Left lobe of liver (tissue), 2 donors: ENCODE measurements at regions not wholly inside any gene's neighbourhood (a gene's known extent, or its start where the extent isn't known, plus 50 kb on each side); places are given as distances from the start of the nearest gene placed in this dataset.

Source experiments
- ATAC-seq: fragments of 200-7000 bp; cut with Tn5 transposase; one replicate; pipeline ENCODE4 v1.9.1; 2020; ENCODE audit warnings: mild to moderate bottlenecking, moderate library complexity
- DNase-seq: peaks from one replicate; pipeline ENCODE4 v3.0.0-alpha.2; 2020; ENCODE audit warnings: low spot score
- donor health status: DM: no; HTN: no; CAD: no; lungs with moderate emphysema.
- donor health status: DM: no; HTN: yes; CAD: no.

DNA sequence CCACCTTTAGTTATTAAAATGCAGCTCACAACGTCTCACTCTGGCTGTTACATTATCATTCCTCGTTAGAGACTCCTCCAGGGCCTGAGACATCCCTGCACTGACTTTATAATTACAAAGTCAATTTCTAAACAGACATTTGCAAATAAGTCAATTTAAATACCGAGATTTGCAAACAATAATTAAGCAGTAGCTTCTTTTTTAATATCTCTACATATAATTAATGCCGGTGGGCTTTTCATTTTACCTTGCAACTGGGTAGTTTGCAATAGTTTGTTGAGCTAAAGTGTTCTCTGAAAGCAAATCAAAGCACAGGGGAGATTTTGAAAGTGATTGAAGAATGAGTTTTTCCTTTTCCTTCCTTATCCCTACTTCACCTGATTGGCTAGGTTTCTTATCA is 154.4 kb downstream of the TLR4 start:
- ATAC-seq (no peak), DNase-seq (no peak)

DNA sequence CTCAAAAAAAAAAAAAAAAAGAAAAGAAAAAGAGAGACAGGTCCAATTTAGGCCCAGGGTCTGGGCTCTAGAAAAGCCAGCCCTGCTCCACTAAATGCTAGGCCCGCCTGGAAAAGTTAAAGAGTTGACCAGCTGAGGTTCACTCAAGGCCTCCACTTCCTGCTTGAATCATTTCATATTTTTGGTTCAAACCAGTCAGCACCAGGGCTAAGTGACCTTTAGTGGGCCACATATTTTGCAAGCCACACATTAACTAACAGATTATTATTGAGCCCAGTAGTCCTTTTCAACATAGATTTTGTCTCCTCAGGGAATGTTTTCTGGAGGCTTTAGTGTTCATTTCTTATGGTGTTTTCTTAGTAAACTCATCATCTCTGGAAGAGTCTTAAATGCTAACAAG is 156.6 kb downstream of the TLR4 start:
- DNase-seq (no peak), ATAC-seq (no peak)

DNA sequence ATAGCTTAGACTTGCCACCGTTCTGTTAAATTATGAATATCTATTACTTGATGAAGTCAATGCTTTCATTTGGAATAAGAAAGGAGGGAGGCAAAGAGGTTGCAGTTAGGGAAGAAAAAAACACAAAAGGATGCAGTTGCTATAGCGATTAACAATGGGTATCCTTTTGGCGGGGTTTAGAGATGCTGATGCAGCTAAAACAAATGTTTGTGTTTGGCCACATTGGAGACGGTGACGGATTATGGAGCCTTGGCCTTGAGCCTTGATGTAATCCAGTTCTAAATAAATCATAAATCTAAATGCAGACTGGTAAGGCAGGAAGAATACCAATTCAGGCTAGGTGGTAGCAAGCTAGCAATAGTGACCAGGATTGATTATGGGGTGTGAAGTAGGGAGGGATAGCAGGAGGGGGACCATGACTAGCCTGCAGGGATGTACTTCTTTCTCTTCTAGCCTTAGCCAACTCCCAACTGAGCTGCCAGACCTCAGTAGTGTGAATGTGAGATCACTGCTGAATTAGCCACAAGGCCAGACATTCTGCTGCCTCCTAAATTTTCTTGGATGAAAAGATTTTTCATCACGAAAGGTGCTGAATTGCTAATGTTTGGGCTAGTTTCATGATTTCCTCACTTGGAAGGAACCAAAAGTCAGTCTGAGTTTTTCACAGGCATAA is 160.3 kb downstream of the TLR4 start:
- no peak for DNase-seq

DNA sequence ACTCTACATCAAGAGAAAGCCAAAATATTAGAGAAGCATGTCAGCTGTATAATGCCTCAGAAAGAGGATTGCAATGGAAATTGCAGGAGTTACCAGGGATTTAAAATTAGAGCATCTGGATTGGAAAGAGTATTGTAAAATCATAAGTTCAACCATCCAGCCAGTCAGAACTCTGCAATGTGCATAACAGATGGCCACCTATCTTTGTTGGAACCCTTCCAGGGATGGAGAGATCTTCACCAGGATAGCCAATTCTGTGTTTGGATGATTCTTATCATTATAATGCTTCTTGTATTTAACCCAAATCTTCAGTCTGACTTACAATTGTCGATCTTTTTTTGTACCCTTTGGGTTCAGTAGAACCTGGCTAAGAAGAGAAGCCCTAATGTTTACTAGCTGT is 164.4 kb downstream of the TLR4 start:
- DNase-seq (no peak), ATAC-seq (no peak)

More for the DNA sequence above, 160.3 kb downstream of the TLR4 start:
- no peak for ATAC-seq

DNA sequence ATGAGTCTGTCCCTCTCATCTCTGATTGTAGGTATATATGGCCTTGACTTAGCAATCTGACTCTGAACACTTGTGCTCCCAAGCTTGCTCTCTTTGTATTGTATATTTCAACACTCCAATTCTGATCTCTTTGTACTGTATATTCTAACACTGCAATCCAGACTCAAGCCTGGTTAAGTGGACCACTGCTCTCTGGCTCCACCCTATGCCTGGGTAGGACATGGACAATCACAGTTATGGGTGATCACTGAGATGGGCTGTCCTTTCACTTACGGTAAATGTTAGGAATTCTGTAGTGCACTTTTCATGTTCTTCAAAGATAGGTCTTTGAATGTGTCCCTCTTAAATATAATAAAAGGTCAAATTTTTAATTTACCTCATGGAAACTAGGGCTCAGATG is 165.1 kb downstream of the TLR4 start:
- ATAC-seq: peak; percentile 76

DNA sequence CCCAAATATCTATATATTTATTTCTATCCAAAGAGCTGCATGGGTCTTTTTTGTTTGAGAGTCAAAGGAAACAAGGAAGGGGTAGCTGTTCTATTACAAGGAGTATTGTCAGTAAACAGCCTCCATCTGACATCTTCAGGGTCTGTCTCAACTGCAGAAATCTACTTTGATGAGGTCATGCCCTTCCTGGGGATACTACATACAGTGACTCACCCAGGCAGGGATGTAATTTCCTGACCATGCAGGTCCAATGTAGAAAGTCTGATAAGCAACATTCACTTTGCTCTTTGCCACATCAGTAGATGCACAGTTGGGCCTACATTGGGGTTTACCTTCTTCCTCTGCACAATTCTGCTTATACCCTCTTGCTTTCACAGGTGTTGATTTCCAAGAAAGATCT is 165.5 kb downstream of the TLR4 start:
- ATAC-seq (no peak), DNase-seq (no peak)

More for the DNA sequence above, 165.1 kb downstream of the TLR4 start:
- DNase-seq: no peak

DNA sequence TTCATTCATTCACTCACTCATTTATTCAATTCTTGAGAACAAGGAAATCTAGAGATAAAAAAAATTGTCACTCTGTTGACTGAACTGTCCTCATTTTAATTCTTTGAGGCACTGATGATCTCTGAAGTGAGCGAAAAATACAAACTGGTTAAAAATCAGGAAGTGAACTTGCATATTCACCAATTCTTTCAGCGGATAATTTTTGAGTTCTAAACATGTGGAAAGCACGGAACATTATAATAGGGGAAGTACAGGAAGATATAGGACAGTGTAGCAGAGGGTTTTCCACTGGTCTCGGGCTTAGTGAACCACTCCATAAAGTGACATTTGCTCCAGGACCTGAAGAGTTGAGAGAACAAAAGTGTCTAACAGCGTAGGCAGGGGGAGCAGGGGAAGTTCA is 169.5 kb downstream of the TLR4 start:
- ATAC-seq: no peak
- no peak for DNase-seq

DNA sequence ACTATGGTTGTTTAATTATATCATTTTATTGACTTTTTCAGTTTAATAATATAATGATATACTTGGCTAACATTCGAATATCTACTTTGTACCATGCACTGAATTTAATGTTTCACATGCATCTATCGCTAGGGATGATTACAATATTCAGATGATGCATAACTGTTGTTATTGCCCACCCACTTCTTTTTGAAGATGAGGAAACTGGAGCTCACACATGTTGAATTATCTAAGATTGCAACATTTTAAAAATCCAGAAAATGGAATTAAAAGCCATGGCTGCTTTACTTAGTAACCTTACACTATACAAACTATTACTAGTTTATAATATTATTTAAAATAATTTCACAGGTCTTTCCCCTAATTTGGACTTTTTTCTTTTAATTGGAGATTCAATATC is 171.7 kb downstream of the TLR4 start:
- no peak for ATAC-seq
- DNase-seq: no peak

DNA sequence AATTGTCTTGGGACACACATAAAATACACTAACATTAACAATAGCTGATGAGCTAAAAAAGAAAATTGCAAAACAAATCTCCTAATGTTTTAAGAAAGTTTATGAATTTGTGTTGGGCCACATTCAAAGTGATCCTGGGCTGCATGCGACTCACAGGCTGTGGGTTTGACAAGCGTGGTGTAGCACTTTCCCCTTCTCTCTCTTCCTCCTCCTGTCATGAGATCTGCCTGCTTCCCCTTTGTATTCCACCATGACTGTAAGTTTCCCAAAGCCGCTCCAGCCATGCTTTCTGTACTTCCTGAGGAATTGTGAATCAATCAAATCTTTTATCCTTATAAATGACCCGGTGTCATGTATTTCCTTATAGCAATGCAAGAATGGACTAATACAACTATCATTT is 178.0 kb downstream of the TLR4 start:
- no peak for DNase-seq
- ATAC-seq: no peak

DNA sequence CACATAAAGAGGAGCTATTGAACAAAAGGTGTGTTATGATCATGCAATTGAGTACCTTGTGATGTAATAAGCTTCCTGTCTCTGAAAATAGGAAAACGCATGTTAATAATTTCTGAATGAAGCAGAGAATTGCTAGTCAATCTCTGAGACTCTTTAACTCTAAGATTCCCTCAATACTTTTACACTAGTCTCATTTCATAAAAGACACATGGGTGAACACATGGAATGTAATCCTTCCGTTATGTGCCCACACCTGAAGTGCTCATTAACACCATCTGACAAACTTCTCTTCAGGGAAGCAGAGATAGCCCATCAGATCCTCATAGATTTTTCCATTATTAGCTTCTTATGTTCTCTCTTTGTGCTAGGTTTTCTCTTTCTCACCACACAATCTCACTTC is 182.4 kb downstream of the TLR4 start:
- DNase-seq (no peak), ATAC-seq (no peak)

DNA sequence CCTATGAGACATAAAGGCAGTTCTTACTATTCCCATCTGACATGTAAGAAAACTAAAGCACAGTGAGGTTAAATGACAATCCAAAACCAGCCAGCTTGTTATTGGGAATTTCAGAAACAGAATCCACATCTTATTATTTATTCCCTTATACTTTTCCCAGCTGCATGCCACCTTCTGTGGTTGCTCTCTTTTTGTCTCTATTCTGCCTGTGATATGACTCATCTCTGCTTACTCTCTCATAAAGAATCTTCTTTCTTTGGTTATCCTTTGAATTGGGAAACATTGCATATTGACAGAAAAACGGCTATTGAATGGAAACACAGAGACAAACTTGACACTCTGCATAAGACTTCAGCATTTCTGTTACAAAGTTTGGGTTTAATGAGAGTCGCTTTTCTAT is 183.2 kb downstream of the TLR4 start:
- DNase-seq: no peak
- no peak for ATAC-seq

DNA sequence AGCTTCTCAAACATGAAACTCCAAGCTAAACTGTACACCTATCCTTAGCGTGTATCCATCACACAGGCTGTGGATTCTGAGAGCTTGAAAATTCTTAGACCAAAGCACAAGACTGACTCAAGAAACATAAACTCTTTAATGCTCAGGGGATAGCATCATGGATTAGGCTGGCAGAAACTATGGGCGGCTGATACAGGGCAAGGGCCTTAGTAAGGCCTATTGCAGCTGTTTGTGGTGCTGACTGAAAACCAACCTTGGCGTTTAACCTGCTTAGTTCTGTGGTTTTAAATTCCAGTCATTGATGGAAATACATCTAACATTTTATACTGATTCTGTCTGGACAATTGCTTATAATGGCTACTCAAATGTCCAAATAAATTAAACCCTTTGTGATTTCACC is 183.7 kb downstream of the TLR4 start:
- no peak for ATAC-seq
- no peak for DNase-seq

DNA sequence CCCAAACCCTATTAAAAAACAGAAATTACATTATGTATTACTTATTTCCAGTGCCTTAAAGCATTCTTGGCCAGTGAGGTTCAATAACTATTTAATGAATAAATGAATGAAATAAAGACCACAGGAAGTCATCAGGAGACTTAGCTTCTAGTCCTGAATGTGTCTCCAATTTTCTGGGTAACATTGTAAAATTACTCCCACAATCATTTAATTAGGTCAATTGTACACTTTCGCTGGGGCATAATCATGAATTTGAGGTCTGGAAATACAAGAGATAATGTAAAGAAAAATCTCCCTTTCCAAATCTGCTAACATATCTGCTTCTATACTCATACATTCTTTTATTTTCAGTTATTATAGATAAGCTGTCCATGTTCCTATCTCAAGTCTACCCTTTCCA is 199.2 kb downstream of the TLR4 start:
- no peak for ATAC-seq
- DNase-seq: no peak

DNA sequence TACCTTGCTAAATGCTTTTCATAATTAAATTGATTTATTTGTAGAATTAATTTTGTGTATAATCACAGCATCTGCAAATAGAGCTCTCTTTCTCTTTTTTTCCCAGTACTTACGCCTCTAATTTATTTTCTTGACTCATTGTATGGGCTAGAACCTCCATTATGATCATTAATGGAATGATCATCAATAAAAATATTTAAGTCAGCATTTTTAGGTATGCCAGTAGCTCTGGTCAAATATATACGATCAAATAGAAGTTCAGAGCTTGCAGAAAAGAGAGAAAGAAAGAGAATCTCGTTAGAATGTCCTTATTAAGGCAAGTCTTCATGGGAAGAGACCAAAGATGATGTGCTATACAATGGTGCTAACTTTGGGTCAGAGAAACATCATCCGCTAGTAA is 202.6 kb downstream of the TLR4 start:
- no peak for ATAC-seq
- DNase-seq: no peak

DNA sequence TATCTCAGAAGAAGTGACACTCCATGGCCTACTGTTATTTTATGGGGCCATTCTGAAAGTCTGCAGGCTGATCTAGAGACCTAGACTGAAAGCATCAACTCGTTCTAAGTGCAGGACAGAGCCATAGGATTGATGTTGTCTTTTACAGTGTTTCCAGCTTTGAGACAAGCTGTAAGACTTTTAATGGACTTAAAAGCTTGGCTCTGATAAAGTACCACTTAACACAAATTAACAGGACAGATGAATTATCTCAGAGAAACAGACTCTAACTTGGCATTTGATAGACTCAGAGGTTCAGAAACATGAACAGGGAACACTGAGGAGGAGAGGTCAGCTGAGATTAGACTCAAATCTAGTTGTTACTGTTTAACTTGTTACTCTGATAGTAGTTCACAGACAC is 203.2 kb downstream of the TLR4 start:
- DNase-seq (no peak), ATAC-seq (no peak)

DNA sequence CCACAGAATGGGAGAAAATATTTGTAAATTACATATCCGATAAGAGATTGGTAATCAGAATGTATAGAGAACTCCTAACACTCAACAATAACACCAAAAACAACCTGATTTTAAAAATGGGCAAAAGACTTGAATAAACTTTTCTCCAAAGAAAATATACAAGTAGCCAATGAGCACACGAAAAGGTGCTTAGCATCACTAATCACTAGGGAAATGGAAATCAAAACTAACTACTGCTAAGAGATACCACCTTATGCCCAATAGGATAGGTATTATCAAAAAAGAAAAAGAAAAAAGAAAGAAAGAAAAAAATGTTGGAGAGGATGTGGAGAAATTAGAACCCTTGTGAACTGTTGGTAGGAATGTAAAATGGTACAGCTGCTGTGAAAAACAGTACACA is 212.1 kb downstream of the TLR4 start:
- no peak for DNase-seq
- ATAC-seq: no peak

DNA sequence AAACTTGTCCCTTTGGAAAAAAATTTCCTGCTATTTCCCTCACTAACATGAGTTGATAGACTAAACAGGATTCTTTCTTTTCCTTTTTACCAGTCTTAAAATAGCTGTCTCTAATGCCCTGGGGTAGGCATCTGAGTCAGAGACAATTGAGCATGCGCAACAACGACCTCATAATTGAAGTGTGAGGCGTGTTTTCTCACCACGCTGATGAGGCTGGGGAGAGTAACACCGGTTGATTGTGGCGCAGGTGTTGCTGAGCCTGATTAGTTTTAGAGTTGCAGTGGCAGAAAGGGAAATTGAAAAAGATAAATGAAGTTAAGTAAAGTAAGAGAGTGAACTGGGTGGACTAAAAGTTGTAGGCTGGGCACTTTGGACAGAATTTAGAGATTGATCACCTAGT is 213.7 kb downstream of the TLR4 start:
- no peak for ATAC-seq
- no peak for DNase-seq

DNA sequence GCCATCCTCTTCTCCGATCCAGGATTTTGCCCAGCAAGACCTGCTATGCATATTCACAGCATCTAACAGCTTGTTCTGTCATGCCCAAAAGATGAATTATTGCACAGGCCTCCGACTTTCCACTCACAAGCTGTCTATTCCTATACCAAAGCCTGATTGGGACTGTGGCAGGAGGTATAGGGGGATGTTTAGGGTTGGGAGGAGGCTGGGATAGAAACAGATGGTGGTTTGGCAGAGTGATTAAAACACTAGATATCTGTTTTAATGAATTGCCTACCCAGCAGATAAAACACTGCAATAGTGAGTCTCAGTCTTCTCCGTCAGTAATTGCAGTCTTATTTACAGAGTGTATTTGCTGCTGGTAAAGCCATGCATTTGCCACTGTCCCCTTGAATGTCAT is 215.3 kb downstream of the TLR4 start:
- DNase-seq (no peak), ATAC-seq (no peak)

DNA sequence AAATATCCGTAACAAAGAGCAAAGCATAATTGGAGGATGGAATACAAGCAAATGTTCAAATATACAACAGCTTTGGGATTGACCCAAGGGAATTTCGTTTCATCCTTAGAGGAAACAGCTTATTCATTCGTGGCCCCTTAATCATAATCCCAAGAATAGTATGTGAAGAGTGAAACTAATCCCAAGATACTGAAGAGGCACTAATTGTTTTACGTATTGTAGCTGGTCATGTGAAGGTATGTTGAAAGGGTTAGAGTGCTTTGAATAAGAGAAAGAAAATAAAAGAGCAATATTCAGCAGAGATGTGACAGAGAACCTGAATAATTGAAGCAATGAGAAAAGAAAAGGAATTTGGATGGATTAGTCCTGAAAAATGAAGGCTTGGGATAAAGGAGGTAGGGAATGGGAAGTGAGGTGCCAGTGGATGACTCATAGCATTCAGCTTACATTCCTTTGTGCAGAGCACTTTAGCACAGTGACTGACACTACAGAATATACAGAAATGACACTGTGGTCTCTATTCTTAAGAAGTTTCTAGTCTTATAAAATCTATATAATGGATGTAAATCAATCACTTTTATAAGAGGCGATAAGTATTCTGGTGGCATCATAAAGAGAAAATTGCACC is 221.9 kb downstream of the TLR4 start:
- DNase-seq: no peak
- ATAC-seq: no peak

DNA sequence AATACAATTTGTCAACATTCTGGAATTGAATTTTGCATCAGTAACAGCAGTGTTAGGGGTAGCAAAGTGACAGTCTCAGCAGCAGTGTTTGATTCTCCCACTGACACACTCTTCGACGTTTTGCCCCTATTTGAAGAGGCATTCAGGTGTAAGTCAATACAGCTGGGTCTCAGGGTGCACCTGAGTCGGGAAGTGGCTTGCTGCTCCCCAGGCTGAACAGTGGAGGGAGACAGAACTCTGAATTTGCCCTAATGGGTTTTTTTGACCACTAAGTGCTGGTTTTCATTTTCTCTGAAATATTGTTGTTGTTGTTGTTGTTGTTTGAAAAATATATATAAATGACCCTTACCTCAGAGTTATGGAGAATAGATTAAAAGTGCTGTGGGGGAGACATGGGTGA is 223.2 kb downstream of the TLR4 start:
- DNase-seq: no peak

DNA sequence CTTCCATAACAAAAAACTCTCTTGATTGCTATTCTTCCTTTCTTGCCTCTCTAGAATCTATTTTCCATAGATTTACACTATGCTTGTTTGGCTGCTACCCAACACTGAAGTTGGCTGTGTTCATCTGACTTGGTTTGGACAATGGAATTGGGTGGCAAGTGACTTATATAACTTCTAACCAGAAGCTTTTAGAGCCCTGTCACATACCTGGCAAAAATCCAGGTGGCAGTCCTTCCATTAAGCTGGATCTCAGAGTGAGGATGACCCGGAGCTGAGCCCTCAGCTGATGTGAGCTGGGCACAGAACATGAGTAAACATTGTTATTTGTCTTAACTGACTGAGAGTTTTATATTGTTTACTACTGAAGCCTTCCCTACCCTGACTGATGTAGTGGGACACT is 225.7 kb downstream of the TLR4 start:
- ATAC-seq: peak; percentile 78
- DNase-seq: peak; percentile 63

More for the DNA sequence above, 223.2 kb downstream of the TLR4 start:
- ATAC-seq: no peak

DNA sequence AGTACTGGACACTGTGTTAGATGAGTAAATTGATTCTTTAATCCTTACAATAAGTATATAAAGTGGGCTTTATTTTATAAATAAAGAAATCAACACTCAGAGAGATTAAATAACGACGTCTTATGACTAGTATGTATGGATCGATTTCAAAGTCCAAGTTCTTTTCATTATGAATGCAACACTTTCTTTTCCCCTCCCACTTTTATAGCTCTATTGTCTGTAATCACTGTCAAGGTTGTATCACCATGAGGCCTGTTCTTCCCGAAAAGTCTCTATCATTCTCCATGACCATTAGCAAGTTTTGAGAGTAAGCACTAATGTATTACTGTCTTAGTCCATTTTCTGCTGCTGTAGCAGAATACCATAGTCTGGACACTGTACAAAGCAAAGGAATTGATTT is 228.4 kb downstream of the TLR4 start:
- DNase-seq (no peak), ATAC-seq (no peak)
